ENCODE measurements at regions not wholly inside any gene's neighbourhood (a gene's known extent, or its start where the extent isn't known, plus 50 kb on each side); places are given as distances from the start of the nearest gene placed in this dataset.

DNA sequence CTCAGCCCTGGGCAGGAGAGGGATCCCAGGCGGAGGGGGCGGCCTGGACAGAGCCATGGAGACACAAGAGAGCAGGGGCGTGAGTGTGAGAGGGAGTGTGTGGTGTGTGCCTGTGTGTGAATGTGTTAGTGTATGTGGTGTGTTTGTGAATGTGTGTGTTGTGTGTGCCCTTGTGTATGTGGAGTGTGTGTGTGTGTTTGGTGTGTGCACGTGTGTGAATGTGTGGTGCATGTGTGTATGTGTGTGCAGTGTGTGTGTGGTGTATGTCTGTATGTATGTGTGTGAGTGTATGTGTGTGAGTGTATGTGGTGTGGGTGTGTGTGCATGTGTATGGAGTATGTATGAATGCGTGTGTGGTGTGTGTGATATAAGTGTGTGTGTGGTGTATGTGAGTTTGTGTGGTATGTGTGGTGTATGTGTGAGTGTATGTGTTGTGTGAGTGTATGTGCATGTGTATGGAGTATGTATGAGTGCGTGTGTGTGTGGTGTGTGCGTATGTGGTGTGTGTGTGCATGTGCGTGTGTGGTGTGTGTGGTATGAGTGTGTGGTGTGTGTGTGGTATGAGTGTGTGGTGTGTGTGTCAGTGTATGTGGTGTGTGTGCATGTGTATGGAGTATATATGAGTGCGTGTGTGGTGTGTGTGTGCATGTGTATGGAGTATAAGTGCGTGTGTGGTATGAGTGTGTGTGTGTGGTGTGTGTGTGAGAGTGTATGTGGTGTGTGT, 175.2 kb upstream of the AFDN start:
- TF ChIP-seq POLR2AphosphoS2 (conservative IDR thresholded peaks at IDR 0.05; ENCODE audit: low read length): no peak
- TF ChIP-seq EP300 (IDR thresholded peaks at IDR 0.05): no peak
- TF ChIP-seq, protein P1, sequence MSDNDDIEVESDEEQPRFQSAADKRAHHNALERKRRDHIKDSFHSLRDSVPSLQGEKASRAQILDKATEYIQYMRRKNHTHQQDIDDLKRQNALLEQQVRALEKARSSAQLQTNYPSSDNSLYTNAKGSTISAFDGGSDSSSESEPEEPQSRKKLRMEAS (IDR thresholded peaks at IDR 0.05): no peak
- no peak for TF ChIP-seq POLR2A (IDR thresholded peaks at IDR 0.05; ENCODE audit: low read length)
- TF ChIP-seq, protein P2, sequence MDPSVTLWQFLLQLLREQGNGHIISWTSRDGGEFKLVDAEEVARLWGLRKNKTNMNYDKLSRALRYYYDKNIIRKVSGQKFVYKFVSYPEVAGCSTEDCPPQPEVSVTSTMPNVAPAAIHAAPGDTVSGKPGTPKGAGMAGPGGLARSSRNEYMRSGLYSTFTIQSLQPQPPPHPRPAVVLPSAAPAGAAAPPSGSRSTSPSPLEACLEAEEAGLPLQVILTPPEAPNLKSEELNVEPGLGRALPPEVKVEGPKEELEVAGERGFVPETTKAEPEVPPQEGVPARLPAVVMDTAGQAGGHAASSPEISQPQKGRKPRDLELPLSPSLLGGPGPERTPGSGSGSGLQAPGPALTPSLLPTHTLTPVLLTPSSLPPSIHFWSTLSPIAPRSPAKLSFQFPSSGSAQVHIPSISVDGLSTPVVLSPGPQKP (IDR thresholded peaks at IDR 0.05; ENCODE audit: low read depth, low read length): no peak
- no peak for TF ChIP-seq NPAS2 (CRISPR knock-in tag; IDR thresholded peaks at IDR 0.05; ENCODE audit: borderline replicate concordance)
- TF ChIP-seq, protein P3, sequence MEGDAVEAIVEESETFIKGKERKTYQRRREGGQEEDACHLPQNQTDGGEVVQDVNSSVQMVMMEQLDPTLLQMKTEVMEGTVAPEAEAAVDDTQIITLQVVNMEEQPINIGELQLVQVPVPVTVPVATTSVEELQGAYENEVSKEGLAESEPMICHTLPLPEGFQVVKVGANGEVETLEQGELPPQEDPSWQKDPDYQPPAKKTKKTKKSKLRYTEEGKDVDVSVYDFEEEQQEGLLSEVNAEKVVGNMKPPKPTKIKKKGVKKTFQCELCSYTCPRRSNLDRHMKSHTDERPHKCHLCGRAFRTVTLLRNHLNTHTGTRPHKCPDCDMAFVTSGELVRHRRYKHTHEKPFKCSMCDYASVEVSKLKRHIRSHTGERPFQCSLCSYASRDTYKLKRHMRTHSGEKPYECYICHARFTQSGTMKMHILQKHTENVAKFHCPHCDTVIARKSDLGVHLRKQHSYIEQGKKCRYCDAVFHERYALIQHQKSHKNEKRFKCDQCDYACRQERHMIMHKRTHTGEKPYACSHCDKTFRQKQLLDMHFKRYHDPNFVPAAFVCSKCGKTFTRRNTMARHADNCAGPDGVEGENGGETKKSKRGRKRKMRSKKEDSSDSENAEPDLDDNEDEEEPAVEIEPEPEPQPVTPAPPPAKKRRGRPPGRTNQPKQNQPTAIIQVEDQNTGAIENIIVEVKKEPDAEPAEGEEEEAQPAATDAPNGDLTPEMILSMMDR (IDR thresholded peaks at IDR 0.05): no peak
- no peak for TF ChIP-seq RAD21 (conservative IDR thresholded peaks at IDR 0.05 in 1 of 2, IDR thresholded peaks at IDR 0.05 in 1 of 2)
